Fibroblast of gingiva (primary cell): ENCODE measurements at regions not wholly inside any gene's neighbourhood (a gene's known extent, or its start where the extent isn't known, plus 50 kb on each side); places are given as distances from the start of the nearest gene placed in this dataset.
"Not testable (repeated sequence)": the region's sequence is repeated elsewhere in the genome, so short reads cannot be mapped to it uniquely, and the experiment has no call there.

ENCODE experiments used
- DNase-seq: peaks from one replicate; pipeline ENCODE4 v3.0.0-alpha.2; 2011; ENCODE audit warnings: low read depth

DNA sequence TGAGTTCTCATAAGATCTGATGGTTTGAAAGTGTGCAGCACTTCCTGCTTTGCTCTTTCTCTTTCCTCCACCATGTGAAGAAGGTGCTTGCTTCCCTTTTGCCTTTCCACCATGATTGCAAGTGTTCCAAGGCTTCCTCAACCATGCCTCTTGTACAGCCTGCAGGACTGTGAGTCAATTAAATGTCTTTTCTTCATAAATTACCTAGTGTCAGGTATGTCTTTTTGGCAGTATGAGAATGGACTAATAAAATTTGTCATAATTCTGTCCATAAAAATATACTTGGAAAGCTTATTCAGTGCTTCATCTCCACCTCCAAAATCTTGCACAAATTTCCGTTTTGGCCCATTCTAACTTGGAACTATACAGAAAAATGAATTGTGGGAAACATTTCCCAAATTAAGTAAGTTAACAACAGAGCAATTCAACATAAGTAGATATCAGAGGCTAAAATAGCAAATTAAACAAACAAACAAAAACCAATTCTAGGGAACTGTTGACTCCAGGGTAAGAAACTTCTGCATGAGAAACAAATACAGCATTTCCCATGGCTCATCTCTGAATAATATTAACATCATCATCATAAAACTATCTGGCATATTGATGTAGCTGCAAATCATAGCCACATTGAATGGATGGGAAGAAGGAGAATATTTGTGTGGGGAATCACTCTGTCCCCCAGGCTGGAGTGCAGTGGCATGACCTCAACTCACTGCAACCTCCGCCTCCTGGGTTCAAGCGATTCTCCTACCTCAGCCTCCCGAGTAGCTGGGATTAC is 459.5 kb upstream of the FAR2 start:
- no peak for DNase-seq

DNA sequence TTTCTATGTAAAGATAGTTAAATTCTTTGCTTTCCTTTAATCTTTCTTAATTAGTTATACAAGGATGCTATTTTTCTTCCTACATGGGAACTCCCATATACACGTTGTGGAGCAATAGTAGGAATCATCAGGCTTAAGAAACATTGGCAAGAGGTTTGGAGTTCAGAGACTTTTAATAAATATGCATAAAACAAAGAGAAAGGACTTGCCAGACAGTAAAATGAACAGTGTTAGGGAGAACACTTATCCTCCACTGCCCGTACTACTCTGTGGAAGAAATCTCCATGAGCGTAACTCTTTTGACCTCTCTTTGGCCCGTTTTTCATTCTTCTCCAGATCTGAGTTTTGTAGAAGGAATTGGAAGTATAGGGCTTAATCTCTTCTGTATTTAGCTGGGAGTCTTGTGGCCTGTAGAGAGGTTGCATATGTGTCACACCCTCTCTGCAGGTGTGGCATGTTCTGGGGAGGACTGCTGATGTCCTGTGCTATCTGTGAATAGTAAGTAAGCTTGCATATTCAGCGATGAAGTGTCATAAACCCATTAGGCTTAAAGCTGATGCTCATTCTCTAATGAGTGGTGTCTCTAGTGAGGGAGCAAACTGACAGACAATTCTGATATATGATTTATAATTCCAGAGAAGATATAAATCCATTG is 455.4 kb upstream of the FAR2 start:
- DNase-seq = no peak

DNA sequence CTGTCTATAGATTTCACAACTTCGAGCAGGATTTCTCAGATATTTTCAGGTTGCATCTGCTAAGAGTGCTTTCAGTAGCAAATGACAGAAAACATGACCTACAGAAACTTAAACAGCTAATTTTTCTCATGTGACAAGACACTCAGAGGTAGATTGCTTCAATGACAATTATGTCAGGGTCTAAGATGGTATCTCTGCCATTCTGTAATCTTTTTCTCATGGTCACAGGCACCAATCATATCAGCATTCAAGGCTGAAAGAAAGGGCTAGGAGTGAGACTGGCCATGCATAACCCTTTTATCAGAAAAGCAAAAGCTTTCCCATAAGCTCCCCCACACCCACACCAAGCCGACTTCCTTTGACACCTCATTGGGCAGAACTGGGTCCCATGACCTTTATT is 450.5 kb upstream of the FAR2 start:
- no peak for DNase-seq

DNA sequence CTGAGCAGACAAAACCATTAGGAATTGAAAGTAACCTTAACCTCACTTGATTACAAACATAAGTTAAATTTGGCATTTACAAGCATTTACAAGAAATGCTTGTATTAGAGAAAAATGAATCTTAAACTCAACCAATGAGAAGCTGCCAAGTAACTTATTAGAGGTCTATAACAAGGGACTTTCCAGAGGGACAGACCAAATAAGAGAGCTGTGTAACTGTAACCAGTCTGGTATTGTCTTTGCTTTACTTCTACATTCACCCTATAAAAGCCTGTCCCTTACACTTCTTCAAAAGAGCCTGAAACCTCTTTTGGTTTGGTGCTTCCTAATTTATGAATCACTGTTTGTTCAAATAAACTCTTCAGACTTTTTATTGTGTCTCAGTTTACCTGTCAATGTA is 450.0 kb upstream of the FAR2 start:
- DNase-seq = peak; percentile 47

DNA sequence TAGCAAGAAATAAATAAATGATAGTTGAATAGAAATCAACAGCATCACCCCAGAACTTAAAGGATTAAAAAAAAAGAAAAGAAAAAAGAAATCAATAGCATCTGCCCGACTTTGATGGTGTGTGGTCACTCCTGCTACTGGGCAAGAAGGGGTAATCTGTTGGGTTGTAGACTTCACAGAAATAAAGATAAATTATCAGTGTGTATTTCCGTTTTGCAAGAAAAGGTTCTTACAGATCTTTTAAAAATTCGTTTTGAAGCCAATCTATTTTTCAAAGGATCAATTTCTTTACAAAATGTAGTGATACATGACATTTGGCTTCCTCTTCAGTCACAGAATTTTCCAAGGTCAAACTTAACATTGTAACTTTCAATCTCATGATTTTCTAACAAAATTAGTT is 448.9 kb upstream of the FAR2 start:
- no peak for DNase-seq

DNA sequence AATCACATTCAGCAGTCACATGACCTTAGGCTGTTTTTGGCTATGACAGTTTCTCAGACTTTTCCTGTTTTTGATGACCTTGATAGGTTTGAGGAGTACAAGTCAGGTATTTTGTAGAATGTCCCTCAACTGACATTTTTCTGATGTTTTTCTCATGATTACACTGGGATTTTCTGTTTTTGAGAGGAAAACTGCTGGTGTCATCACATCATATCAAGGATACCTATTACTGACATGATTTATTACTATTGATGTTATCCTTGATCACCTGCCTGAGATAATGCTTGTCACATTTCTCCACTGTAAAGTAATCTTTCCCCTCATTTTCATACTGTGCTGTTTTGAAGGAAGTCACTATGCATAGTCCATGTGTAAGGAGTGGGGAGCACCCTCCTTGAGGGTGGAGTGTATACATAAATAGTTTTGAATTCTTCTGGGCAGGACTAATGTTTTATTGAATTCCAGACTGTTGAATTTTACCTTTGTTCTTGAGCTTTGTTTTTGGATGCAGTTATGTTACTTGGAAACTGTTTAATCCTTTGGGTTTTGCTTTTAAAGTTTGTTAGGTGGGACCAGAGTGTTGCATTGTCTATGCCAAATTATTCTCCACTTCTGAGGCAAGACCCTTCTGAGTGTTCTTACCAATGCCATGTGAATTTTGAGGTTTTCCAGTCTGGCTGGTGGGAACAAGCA is 444.5 kb upstream of the FAR2 start:
- no peak for DNase-seq

DNA sequence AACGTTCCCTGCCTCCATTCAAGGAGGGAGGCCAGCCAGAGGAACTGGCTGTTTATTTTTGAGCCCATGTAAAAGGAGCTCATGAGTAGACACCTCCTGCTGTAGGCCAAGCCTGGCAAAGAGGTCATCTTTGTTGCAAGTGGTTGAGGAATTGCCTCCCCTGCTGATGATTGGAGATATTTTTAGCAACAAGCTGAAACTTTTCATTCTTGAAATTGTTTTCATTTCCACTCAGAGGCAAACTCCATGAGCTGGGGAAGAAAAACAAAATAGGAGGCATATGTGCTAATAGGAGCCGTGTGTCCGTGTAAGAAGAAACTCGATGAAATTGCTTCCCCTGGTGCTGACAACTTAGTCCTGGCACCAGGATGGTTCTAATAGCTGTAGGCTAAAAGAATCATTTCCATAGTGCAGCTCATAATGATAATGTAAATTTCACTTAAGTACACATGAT is 440.1 kb upstream of the FAR2 start:
- DNase-seq = peak; percentile 97

DNA sequence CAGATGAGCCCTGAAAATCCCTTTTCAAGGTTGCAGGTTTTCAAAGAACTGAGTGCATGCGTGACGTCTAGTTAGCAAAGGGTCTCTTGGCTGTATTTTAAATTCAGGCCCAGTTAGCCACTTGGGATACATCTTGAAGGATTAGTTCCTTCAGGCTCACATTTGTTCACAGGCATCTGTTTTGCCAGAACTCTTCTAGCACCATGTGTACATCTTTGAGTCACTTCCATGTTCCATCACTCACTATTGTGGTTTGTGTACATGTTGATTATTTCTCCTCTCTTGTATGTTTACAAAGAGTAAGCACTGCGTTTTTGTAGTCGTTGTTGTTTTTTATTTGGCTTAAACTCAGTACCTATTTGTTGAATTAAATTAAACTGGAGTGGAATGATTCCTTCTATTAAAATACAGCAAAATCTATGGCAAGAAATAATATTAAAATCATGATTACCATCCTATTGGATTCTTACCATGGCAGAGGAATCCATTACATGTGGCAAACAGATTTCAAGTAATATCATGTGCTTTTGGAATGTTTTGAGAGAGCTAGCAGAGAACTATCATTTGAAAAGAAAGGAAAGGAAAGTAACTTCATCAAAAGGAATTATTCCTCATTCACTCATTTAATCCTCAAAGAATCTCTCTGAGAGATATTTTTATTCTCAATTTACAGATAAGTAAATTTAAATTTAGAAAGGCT is 438.9 kb upstream of the FAR2 start:
- peak; percentile 6 for DNase-seq

DNA sequence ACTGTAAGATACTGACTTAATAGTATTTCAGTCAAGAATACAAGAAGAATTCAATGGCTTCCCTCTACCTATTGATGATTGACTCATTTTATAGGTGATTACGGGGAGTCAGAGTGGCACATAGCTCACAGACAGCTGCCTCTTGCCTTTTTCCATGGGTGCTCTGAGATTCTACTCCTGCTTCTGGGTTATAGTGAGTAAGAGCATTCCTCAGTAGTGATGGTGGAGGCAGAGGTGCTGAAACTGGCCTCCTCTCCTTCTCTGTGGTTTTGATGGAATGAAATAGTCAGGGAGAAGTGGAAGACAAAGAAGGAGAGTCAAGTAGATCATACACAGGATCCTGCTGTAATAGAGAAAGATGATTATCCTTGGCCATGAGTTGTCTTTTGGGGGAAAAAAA is 438.2 kb upstream of the FAR2 start:
- peak; percentile 80 for DNase-seq

DNA sequence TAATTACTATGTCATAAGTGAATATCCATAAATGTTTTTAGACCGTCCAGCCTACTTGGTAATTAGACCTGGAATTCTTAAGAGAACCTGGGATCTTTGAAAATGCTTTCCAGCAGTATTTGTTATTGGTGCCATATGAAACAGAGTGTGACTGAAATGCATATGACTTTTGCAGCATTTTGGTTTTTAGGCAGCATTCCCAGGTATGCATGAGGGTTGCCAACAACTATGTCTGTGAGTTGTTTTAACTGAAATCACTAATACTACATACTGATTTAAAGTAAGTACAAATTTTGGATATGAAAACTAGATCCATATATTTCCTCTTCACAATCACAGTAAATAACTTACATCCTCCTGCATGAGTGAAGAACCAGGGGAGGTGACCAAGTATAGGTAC is 437.7 kb upstream of the FAR2 start:
- DNase-seq = peak; percentile 8

DNA sequence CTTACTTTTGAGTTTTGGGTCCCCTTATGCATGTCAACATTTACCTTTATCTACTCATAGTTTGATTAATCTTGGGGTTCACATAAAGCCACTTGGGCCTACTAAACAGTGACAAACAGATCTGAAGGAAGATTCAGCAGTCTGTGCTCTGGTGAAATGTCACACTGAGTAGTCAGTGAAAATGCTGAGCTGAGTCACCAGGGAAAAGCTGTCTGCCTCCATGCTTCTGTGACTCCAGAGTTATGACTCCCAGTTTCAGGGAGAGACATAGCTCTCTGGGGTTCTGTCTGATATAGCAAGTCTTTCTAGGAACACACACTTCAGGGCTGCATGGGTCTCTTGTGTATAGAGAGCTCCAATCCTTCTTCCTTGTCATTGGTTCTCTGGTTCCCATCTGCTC is 406.3 kb upstream of the FAR2 start:
- DNase-seq = no peak

DNA sequence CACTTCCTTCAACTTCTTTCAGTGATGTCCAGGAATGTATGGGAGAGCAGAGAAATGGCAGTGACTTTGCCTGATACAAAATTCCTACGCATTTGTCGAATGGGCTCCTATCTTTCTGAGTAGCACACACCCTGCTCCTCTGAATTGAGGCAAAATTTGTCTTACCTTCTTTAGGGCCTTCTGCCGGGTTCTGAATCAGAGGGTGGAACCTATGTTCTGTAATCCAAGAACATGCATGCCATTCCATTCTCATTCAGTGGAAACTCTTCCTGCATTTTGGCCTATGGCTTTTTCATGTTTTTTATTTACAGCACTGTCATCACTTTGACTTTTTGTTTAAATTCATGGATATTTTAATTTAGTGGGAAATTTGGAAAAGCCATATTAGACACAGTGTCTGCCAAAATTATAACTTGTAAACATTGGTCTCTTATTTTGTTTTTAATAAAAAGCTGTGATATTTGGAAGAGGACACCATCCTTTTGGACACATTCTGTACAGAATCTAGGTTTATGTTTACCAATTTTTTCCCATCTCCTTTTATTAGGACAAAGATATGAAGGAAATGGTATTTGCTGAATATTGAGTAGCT is 402.2 kb upstream of the FAR2 start:
- no peak for DNase-seq

DNA sequence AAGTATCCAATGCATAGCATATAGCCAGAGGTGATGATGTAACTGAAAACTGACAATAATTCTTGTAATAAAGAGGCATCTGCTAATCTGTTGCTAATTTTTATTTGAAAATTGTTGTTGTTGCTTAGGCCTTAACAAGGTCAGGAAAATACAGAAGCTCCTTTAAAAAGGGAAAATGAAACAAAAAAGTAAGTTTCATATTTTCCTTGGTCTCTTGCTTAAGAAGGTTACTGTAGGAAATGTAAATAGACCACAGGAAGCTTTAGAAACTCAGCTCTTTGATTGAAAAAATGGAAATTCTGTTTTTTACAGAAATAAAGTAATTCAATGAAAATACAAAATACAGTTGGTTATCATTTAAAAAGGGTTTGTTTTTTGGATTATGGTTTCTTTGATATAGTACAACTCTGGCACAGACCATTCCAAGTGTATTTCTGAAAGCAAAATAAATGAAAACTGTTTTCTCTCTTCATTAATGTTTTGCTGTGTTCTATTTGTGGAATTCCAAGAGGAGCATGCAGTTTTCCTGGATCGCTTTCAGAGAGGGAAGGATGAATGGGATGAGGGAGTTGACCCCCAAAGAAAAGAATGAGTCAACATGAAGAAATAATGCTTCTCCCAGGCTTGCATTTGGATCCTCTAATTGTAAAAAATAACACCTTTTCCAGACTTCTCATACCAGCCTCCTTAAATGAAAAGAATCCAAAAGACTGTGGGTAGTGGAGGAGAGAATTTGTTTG is 398.0 kb upstream of the FAR2 start:
- peak; percentile 1 for DNase-seq

DNA sequence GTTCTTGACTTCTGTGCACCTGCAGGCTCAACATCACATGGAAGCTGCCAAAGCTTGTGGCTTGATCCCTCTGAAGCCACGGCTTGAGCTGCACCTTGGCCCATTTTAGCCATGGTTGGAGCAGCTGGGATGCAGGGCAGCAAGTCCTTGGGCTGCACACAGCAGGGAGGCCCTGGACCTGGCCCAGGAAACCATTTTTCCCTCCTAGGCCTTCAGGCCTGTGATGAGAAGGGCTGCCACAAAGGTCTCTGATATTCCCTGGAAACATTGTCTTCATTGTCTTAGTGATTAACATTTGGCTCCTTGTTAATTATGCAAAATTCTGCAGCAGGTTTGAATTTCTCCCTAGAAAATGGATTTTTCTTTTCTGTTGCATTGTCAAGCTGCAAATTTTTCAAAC is 394.1 kb upstream of the FAR2 start:
- no peak for DNase-seq

DNA sequence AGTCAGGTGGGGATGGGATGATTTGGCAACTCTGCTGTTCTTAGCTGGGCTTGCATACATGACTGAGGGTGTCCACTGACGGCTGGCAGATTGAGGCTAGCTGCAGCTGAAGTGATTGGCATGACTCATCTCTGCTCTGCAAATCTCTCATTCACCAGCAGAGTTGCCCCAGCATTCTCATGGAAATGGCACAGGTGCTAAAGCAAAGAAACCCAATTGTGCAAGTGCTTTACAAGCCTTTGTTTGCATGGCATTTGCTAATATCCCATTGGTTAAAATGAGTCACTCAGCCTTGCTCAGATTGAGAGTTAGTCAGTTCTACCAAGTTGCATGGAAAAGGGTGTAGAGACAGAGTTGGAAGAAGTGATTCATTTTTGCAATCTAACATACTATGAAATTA is 389.7 kb upstream of the FAR2 start:
- DNase-seq = peak; percentile 32

DNA sequence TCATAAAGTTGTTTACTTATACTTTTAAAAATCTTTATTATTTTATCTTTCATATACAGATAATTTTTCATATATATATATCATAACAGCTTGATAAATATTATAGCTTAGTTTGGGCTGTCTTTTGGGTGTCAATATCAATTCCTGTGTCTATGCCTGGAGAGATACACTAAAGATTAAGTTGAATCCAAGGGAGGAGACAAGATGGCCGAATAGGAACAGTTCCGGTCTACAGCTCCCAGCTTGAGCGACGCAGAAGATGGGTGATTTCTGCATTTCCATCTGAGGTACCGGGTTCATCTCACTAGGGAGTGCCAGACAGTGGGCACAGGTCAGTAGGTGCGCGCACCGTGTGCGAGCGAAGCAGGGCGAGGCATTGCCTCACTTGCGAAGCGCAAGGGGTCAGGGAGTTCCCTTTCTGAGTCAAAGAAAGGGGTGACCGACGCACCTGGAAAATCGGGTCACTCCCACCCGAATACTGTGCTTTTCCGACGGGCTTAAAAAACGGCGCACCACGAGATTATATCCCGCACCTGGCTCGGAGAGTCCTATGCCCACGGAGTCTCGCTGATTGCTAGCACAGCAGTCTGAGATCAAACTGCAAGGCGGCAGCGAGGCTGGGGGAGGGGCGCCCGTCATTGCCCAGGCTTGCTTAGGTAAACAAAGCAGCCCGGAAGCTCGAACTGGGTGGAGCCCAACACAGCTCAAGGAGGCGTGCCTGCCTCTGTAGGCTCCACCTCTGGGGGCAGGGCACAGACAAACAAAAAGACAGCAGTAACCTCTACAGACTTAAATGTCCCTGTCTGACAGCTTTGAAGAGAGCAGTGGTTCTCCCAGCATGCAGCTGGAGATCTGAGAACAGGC is 388.8 kb upstream of the FAR2 start:
- not testable (repeated sequence) for DNase-seq

DNA sequence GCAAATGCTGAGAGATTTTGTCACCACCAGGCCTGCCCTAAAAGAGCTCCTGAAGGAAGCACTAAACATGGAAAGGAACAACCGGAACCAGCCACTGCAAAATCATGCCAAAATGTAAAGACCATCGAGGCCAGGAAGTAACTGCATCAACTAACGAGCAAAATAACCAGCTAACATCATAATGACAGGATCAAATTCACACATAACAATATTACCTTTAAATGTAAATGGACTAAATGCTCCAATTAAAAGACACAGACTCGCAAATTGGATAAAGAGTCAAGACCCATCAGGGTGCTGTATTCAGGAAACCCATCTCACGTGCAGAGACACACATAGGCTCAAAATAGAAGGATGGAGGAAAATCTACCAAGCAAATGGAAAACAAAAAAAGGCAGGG is 387.2 kb upstream of the FAR2 start:
- DNase-seq = not testable (repeated sequence)

DNA sequence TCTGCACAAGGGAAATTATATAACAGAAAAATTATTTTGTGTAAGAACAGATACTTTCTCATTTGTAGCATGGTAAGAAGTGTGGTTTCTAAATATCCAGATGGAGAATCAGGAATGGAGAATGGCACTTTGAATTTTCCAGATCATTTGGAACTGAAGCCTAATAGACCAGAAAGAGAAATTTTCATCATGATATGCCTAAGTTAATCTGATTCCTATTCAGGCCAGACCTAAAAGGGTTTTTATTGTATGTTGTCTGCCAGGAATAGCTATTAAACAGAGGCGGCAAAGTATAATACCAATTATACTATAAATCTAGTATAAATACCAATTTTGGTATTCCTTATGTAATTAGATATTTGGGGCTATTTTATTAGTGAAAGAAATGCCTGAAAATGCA is 382.7 kb upstream of the FAR2 start:
- DNase-seq = no peak

DNA sequence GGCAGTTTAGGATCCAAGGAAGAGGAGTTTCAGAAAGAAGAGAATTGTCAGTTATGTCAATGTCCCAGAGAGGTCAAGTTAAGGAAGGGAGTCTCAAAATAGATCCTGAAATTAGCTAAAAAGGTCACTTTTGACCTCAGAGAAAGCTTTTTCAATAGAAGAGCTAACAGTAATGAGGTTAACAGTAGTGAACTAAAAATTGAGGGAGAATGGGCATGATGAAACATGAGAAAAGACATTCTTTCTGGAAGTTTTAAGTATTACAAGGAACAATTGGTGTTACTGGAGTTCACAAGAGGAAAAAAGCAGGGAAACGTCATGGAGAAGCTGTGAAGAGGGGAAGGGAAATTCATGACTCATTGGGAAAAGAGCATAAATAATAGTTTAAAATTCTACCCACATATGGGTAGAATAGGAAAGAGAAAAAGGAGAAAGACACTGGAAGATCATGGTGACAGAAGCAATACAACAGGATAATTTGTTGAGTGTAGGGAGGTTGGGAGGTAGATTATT is 381.2 kb upstream of the FAR2 start:
- no peak for DNase-seq

DNA sequence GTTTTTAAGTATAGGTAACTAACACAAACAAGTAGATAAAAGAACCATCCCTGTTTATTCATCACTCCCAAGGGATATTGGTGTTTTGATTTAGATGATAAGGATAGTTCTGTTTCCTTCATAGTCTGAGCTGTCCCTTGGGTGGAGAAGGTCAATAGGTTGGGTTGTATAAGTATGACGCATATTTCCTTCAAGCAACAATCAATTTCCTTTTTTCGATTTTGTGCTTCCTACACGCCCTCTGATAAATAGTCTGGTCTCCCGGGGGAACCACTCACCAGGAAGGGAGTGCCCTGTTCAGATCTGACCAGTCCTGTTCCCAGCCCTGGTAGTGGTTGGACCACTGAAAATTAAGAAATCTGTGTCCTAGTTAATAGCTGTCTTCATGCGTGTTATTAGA is 378.8 kb upstream of the FAR2 start:
- no peak for DNase-seq
